Stimulated activated CD8-positive, alpha-beta memory T cell treated with anti-CD3 and anti-CD28 coated beads, Interleukin-15, amount 100 ng/mL, for 48 hours (primary cell): ENCODE measurements at regions not wholly inside any gene's neighbourhood (a gene's known extent, or its start where the extent isn't known, plus 50 kb on each side); places are given as distances from the start of the nearest gene placed in this dataset.
"Not testable (repeated sequence)": the region's sequence is repeated elsewhere in the genome, so short reads cannot be mapped to it uniquely, and the experiment has no call there.

Source experiments
- DNase-seq, 2 donors: peaks; one replicate each; pipeline ENCODE4 v3.0.0-alpha.2; 2020; ENCODE audit warnings: low read depth in 2 of 2

- DNase-seq: no peak
Measured at GRCh38 chr20:12455148-12455547, 537.5 kb downstream of the BTBD3 start.

GRCh38 chr20:12458241-12458640, 540.5 kb downstream of the BTBD3 start:
- no peak for DNase-seq

GRCh38 chr20:12464036-12464435, 544.7 kb upstream of the SPTLC3 start:
- DNase-seq: no peak

GRCh38 chr20:12466915-12467314, 541.9 kb upstream of the SPTLC3 start:
- no peak for DNase-seq

- DNase-seq: no peak
Measured at GRCh38 chr20:12467758-12468157, 541.0 kb upstream of the SPTLC3 start.

- DNase-seq: no peak
Measured at GRCh38 chr20:12482661-12483060, 526.1 kb upstream of the SPTLC3 start.

- DNase-seq: no peak
Measured at GRCh38 chr20:12502443-12502842, 506.3 kb upstream of the SPTLC3 start.

- DNase-seq: no peak
Measured at GRCh38 chr20:12504779-12505178, 504.0 kb upstream of the SPTLC3 start.

- no peak for DNase-seq
Measured at GRCh38 chr20:12511499-12511898, 497.3 kb upstream of the SPTLC3 start.

- DNase-seq: no peak
Measured at GRCh38 chr20:12512755-12513154, 496.0 kb upstream of the SPTLC3 start.

GRCh38 chr20:12528104-12528503, 480.7 kb upstream of the SPTLC3 start:
- no peak for DNase-seq

GRCh38 chr20:12528591-12529041, 480.2 kb upstream of the SPTLC3 start:
- no peak for DNase-seq

- no peak for DNase-seq
Measured at GRCh38 chr20:12531626-12532025, 477.1 kb upstream of the SPTLC3 start.

- no peak for DNase-seq
Measured at GRCh38 chr20:12535316-12535715, 473.5 kb upstream of the SPTLC3 start.

- DNase-seq: no peak
Measured at GRCh38 chr20:12535770-12536169, 473.0 kb upstream of the SPTLC3 start.

GRCh38 chr20:12554426-12554825, 454.3 kb upstream of the SPTLC3 start:
- no peak for DNase-seq

GRCh38 chr20:12555369-12555768, 453.4 kb upstream of the SPTLC3 start:
- no peak for DNase-seq

- DNase-seq: not testable (repeated sequence)
Measured at GRCh38 chr20:12555849-12556248, 452.9 kb upstream of the SPTLC3 start.

GRCh38 chr20:12557224-12557623, 451.5 kb upstream of the SPTLC3 start:
- DNase-seq: no peak

- no peak for DNase-seq
Measured at GRCh38 chr20:12564979-12565378, 443.8 kb upstream of the SPTLC3 start.

- DNase-seq: no peak
Measured at GRCh38 chr20:12566596-12566995, 442.2 kb upstream of the SPTLC3 start.

- DNase-seq: no peak
Measured at GRCh38 chr20:12570371-12570770, 438.4 kb upstream of the SPTLC3 start.

- DNase-seq: no peak
Measured at GRCh38 chr20:12573442-12573841, 435.3 kb upstream of the SPTLC3 start.

GRCh38 chr20:12575352-12576095, 433.2 kb upstream of the SPTLC3 start:
- DNase-seq: no peak
